Stimulated activated CD4-positive, alpha-beta T cell treated with anti-CD3 and anti-CD28 coated beads, TNF-alpha, amount 100 ng/mL, for 48 hours (primary cell): ENCODE measurements at regions not wholly inside any gene's neighbourhood (a gene's known extent, or its start where the extent isn't known, plus 50 kb on each side); places are given as distances from the start of the nearest gene placed in this dataset.

Experiments used
- DNase-seq, 3 donors: peaks; one replicate each; pipeline ENCODE4 v3.0.0-alpha.2; 2020; ENCODE audit warnings: low read depth in 3 of 3

DNA sequence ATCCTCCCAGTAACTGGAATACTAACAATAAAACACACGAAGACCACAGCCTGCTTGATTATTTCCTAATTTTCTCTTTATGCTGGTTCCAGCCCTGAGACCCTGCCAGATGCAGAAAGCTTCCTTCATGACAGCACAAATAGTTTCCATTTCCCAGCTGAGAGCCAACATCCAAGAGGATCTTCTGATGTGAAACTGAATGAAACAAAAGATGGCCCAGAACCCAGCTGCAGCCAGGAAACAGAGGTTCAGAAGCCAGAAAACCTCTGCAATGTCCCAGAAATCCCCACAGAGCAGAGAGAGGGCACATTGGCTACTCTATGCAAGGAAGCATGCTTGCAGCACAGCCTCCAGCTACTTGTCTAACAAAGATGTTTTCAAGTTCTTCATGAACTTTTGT lies 61.8 kb upstream of the PLEKHG1 start:
- DNase-seq, result no peak

DNA sequence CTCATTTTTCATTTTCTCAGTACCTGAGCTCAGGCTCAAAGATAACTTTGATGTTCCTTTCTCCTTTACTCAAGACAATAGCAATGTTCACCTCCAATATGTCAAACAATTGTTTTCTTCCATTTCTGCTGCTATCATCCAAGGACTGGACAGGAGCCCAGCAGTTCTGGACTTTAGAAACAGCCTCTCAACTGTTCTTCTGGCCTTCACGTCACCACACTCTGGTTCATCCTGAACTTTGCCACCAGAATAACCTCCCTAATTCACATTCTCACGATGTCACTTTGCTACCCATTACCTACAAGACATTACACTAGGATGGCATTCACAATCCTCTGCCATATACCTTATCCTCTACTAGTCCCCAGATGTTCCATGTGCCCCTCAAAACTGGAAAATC lies 60.6 kb upstream of the PLEKHG1 start:
- DNase-seq, result no peak

DNA sequence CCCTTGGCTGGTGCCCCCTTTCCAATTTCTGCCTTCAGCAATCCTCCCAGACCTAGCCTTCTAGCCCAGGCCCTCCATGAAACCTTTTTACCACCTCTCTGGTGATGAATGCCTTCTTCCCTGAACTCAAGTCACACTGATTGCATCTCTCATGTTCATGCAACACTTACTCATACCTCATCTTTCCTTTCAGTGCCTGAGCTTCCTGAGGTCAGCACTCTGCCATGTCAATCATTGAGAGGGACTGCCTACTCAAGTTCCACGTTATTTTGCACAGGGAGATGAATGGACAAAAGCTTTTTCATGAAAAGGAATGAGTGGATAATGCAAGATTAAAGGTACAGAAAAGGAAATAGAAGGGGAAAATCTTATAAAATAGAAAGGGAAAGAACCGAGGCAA lies 60.1 kb upstream of the PLEKHG1 start:
- no peak for DNase-seq

- DNase-seq, result no peak
Observed at GRCh38 chr6:150541576-150541975, 58.1 kb upstream of the PLEKHG1 start.

DNA sequence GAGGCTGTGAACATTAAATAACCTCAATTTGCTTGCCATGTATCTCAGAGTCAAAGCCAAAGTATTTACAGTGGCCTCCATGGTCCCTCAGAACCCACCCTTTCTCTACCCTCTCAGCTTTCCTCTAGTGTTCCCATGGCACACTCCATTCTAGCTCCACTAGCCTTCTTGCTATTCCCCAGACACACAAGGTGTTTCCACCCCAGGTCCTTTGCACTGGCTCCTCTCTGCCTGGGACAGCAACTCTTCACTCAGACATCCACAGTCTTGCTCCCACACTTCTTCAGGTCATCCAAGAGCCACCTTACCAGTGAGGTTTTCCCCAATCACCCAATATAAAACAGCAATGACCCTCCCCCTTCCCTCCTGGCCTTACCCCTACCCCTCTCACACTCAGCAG lies 56.5 kb upstream of the PLEKHG1 start:
- DNase-seq, result no peak

GRCh38 chr6:150544793-150545192 lies 54.9 kb upstream of the PLEKHG1 start:
- no peak for DNase-seq

- no peak for DNase-seq
Observed at GRCh38 chr6:150546457-150546856, 53.2 kb upstream of the PLEKHG1 start.

DNA sequence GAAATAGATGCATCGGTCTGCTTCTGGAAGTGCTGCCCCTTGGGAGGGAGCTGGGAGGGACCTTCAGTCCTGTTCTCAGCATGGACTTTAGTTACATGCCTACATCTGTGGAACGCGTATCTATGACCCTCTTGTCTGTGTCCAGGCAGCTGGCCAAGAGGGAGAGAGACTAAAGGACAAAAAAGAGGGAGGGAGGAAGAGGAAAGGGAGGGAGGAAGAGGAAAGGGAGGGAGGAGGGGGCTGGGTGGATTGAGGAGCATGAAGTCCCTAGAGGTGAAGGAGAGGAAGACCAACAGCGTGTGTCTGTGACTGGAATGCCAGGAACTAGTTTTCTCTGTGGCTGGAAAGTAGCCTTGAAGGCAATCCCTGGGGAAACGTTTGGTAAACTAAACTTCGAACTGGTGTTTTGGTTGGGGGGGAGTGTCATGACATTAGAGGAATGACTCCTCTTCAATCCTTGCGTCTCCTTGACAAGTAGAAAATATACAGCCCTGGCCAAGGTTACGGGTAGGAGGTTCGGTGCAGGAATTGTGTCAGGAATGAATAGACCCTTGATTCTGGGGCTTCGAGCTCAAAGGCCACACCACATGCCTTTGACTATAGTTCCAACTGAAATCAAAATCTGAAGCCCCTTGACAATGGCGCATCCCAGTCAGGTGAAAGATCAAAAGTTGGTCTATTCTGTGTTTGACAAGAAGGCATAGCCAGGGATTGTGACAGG lies 52.0 kb upstream of the PLEKHG1 start:
- no peak for DNase-seq

- DNase-seq, result no peak
Observed at GRCh38 chr6:150548330-150548729, 51.4 kb upstream of the PLEKHG1 start.

GRCh38 chr6:150549007-150549406 lies 50.7 kb upstream of the PLEKHG1 start:
- DNase-seq, result no peak

GRCh38 chr6:150549674-150550101 lies 50.0 kb upstream of the PLEKHG1 start:
- DNase-seq, result no peak
